ENCODE measurements at regions not wholly inside any gene's neighbourhood (a gene's known extent, or its start where the extent isn't known, plus 50 kb on each side); places are given as distances from the start of the nearest gene placed in this dataset.

- SMC1A ChIA-PET (ENCODE audit: uncharacterized antibody, unreplicated experiment): interaction anchor here (1.0 kb wide), 1 partner anchor 24 kb away, joined by 4 read pairs; no protein-coding TSS in a partner anchor
- Histone ChIP-seq H3K9ac (ENCODE audit: control insufficient read depth, insufficient read depth, low read length) (no peak overlapping the region), H3K4me1 (ENCODE audit: control insufficient read depth, insufficient read depth, low read length) (no peaks in the 10 kb centered on the region), H3K4me3 (no peak overlapping the region), H3K79me2 (ENCODE audit: control insufficient read depth, insufficient read depth, low read length) (no peaks in the 10 kb centered on the region), H3K36me3 (ENCODE audit: control insufficient read depth in 2 of 2, insufficient read depth in 2 of 2, low read length in 1 of 2) (no peaks in the 10 kb centered on the region), H2AFZ (ENCODE audit: control insufficient read depth, low read depth, low read length) (no peak overlapping the region), H3K27me3 (replicated peaks in 1 of 2; ENCODE audit: control insufficient read depth in 2 of 2, insufficient read depth in 2 of 2, low read length in 1 of 2) (no peaks in the 10 kb centered on the region), H3K27ac (ENCODE audit: control insufficient read depth, insufficient read depth) (no peak overlapping the region), H4K20me1 (ENCODE audit: control insufficient read depth, insufficient read depth) (no peaks in the 10 kb centered on the region), H3K9me3 (replicated peaks; ENCODE audit: control insufficient read depth, insufficient read depth, low read length) (no peaks in the 10 kb centered on the region), H3K4me2 (ENCODE audit: control insufficient read depth, insufficient read depth) (no peak overlapping the region)
- RAD21 ChIA-PET (ENCODE audit: unreplicated experiment): no interaction called here
- in situ Hi-C loops (cut with MboI) (no loop called here), intact Hi-C loops (cut with micrococcal nuclease; ENCODE audit: unreplicated experiment) (no loop called here)
- POLR2A ChIA-PET: no interaction called here
- 27% methylated on average over 5 of the region's 5 CpGs for WGBS (ENCODE audit: insufficient coverage, insufficient replicate concordance, low lambda C conversion rate, missing lambda C conversion rate)
- no peak for DNase-seq (ENCODE audit: low read depth, low spot score)
- no peak for ATAC-seq
- CTCF ChIA-PET: no interaction called here
- TF ChIP-seq, protein P1, sequence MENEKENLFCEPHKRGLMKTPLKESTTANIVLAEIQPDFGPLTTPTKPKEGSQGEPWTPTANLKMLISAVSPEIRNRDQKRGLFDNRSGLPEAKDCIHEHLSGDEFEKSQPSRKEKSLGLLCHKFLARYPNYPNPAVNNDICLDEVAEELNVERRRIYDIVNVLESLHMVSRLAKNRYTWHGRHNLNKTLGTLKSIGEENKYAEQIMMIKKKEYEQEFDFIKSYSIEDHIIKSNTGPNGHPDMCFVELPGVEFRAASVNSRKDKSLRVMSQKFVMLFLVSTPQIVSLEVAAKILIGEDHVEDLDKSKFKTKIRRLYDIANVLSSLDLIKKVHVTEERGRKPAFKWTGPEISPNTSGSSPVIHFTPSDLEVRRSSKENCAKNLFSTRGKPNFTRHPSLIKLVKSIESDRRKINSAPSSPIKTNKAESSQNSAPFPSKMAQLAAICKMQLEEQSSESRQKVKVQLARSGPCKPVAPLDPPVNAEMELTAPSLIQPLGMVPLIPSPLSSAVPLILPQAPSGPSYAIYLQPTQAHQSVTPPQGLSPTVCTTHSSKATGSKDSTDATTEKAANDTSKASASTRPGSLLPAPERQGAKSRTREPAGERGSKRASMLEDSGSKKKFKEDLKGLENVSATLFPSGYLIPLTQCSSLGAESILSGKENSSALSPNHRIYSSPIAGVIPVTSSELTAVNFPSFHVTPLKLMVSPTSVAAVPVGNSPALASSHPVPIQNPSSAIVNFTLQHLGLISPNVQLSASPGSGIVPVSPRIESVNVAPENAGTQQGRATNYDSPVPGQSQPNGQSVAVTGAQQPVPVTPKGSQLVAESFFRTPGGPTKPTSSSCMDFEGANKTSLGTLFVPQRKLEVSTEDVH (IDR thresholded peaks at IDR 0.05; ENCODE audit: low read depth, partially characterized antibody): no peak
- TF ChIP-seq TAF1 (IDR thresholded peaks at IDR 0.05; ENCODE audit: borderline replicate concordance, low read depth, low read length): no peak
- TF ChIP-seq PBX3 (IDR thresholded peaks at IDR 0.05; ENCODE audit: insufficient replicate concordance, low read depth, low read length): no peak
- no peak for TF ChIP-seq ZNF217 (IDR thresholded peaks at IDR 0.05)
- TF ChIP-seq IKZF2 (IDR thresholded peaks at IDR 0.05): no peak
- TF ChIP-seq HCFC1 (IDR thresholded peaks at IDR 0.05; ENCODE audit: low read length): no peak
- no peak for TF ChIP-seq NR2C1 (IDR thresholded peaks at IDR 0.05)
- no peak for TF ChIP-seq SP1 (IDR thresholded peaks at IDR 0.05; ENCODE audit: low read depth, low read length)
- no peak for TF ChIP-seq CBX5 (IDR thresholded peaks at IDR 0.05; ENCODE audit: low read depth)
- TF ChIP-seq SMC3 (IDR thresholded peaks at IDR 0.05; ENCODE audit: borderline replicate concordance, low read length): no peak
- TF ChIP-seq ETV6 (conservative IDR thresholded peaks at IDR 0.05 in 1 of 2, IDR thresholded peaks at IDR 0.05 in 1 of 2; ENCODE audit: borderline replicate concordance in 1 of 2, low read depth in 1 of 2): no peak
- TF ChIP-seq, protein P2, sequence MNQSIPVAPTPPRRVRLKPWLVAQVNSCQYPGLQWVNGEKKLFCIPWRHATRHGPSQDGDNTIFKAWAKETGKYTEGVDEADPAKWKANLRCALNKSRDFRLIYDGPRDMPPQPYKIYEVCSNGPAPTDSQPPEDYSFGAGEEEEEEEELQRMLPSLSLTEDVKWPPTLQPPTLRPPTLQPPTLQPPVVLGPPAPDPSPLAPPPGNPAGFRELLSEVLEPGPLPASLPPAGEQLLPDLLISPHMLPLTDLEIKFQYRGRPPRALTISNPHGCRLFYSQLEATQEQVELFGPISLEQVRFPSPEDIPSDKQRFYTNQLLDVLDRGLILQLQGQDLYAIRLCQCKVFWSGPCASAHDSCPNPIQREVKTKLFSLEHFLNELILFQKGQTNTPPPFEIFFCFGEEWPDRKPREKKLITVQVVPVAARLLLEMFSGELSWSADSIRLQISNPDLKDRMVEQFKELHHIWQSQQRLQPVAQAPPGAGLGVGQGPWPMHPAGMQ (IDR thresholded peaks at IDR 0.05; ENCODE audit: borderline replicate concordance): no peak
- FAIRE-seq: no peak
- BruUV-seq (replicated peaks): no TSS peak
Observed at GRCh38 chr13:59415498-59415897, 748.2 kb downstream of the DIAPH3 start.
